ENCODE measurements at regions not wholly inside any gene's neighbourhood (a gene's known extent, or its start where the extent isn't known, plus 50 kb on each side); places are given as distances from the start of the nearest gene placed in this dataset.

DNA sequence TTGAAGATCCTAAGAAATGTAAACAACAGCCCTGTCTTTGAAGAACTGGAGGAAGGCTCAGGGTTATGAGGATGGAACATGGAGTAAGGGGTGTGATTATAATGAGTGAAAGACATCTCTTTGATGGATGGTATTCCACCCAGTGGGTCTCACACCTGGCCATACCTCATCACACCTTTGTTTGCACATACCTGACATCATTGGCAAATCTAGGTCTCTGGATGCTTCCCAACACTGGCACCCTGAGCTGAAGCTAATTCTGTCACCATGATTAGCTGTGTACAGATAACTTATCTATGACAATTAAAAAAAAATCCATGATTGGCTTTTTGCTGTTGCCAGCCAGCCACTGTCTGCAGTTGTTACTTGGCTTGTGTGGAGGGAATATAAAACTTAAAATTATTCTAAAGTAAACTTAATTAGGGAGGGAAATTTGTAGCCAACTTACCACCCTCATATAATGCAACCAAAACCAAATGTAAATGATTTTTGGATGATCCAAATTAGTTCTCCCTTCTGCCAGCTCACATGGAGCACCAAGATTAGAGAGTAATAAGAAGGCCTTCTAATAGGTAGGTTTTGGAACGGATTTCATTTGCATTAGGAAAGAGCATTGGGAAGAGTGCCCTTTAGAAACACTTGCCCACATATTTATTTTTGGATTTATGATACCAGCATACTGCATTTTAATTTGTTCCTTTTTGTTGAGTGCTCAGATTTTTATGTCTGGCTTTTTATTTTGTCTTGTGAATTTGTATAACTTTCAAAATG lies 249.5 kb downstream of the SOX4 start:
- no peak for DNase-seq (ENCODE audit: low read depth)
- no peak overlapping the region for H3K4me3 ChIP-seq (ENCODE audit: low read depth, low read length)
- TF ChIP-seq, protein P1, sequence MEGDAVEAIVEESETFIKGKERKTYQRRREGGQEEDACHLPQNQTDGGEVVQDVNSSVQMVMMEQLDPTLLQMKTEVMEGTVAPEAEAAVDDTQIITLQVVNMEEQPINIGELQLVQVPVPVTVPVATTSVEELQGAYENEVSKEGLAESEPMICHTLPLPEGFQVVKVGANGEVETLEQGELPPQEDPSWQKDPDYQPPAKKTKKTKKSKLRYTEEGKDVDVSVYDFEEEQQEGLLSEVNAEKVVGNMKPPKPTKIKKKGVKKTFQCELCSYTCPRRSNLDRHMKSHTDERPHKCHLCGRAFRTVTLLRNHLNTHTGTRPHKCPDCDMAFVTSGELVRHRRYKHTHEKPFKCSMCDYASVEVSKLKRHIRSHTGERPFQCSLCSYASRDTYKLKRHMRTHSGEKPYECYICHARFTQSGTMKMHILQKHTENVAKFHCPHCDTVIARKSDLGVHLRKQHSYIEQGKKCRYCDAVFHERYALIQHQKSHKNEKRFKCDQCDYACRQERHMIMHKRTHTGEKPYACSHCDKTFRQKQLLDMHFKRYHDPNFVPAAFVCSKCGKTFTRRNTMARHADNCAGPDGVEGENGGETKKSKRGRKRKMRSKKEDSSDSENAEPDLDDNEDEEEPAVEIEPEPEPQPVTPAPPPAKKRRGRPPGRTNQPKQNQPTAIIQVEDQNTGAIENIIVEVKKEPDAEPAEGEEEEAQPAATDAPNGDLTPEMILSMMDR (IDR thresholded peaks at IDR 0.05; ENCODE audit: insufficient read depth, low read length): no peak

- TF ChIP-seq, protein P1 (IDR thresholded peaks at IDR 0.05; ENCODE audit: insufficient read depth, low read length): no peak
- H3K4me3 ChIP-seq (ENCODE audit: low read depth, low read length): no peak overlapping the region
- DNase-seq (ENCODE audit: low read depth): no peak
Observed at GRCh38 chr6:21844120-21844917, 250.8 kb downstream of the SOX4 start.

- DNase-seq (ENCODE audit: low read depth): peak; percentile 18
- TF ChIP-seq, protein P1 (IDR thresholded peaks at IDR 0.05; ENCODE audit: insufficient read depth, low read length): no peak
- no peak overlapping the region for H3K4me3 ChIP-seq (ENCODE audit: low read depth, low read length)
Observed at GRCh38 chr6:21845018-21845417, 251.5 kb downstream of the SOX4 start.

GRCh38 chr6:21845439-21846140 lies 252.0 kb downstream of the SOX4 start:
- DNase-seq (ENCODE audit: low read depth): peak; percentile 12
- TF ChIP-seq, protein P1 (IDR thresholded peaks at IDR 0.05; ENCODE audit: insufficient read depth, low read length): no peak
- H3K4me3 ChIP-seq (ENCODE audit: low read depth, low read length): no peak overlapping the region

DNA sequence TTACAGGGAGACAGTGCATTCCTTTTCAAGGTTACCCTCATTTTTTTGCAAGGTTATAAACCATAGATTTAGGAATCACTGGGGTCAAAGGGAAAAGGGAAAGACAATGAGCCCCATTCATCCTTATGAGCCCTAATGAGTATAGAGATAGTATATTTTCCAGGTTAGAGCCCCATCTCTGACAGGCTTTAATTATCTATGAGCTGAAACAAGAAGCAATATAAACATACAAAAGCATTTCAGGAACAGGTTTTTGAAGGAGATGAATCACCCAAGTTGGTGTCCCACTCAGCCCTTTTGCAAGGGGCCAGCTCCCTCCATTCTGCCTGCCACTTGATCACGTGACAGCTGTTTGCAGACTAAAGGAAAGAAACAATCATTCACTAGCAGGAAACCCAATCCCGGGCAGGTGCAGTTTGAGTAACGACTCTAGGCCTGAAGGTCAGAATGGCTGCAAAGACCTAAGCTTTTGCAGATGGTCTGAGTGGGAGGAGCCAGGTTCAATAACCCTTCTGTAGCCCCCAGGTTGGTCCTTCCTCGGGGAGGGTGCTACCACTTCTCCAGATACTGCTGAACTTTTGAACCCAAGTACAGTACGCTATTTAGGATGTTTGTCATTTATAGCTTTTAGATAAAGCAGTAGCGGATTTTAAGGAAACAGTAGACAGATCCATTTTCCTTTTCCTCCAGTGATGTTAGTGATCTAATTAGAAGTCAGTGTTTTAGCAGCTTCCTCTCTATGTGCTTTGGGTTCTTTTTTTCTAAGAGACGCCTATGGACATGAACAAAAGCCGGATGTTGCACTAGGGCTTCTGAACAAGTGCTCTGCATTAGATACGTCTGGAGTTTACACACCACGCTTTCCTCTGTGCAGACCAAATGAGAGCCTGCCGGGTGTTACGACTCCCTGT lies 253.2 kb downstream of the SOX4 start:
- DNase-seq (ENCODE audit: low read depth): no peak
- TF ChIP-seq, protein P1 (IDR thresholded peaks at IDR 0.05; ENCODE audit: insufficient read depth, low read length): no peak
- no peak overlapping the region for H3K4me3 ChIP-seq (ENCODE audit: low read depth, low read length)
